Activated naive CD8-positive, alpha-beta T cell treated with anti-CD3 and anti-CD28 coated beads, Interleukin-2, amount 50 U/mL, for 24 hours (primary cell): ENCODE measurements at regions not wholly inside any gene's neighbourhood (a gene's known extent, or its start where the extent isn't known, plus 50 kb on each side); places are given as distances from the start of the nearest gene placed in this dataset.

ENCODE experiments used
- ATAC-seq: fragments of 150-1000 bp; cut with Tn5 transposase; one replicate; pipeline ENCODE4 v1.10.0; 2021
- DNase-seq: peaks from one replicate; pipeline ENCODE4 v3.0.0; 2021
- H3K27ac Mint-ChIP-seq: one replicate; pipeline ENCODE4 v1.8.0; 2021; ENCODE audit warnings: mild to moderate bottlenecking, mixed read lengths
- H3K27me3 Mint-ChIP-seq: one replicate; pipeline ENCODE4 v1.8.0; 2021; ENCODE audit warnings: mixed read lengths
- H3K36me3 Mint-ChIP-seq: one replicate; pipeline ENCODE4 v1.8.0; 2021; ENCODE audit warnings: low read depth, mixed read lengths
- H3K4me1 Mint-ChIP-seq: one replicate; pipeline ENCODE4 v1.8.0; 2021; ENCODE audit warnings: mixed read lengths
- H3K4me3 Mint-ChIP-seq: one replicate; pipeline ENCODE4 v1.8.0; 2021; ENCODE audit warnings: mild to moderate bottlenecking, moderate library complexity, mixed read lengths
- H3K9me3 Mint-ChIP-seq: one replicate; pipeline ENCODE4 v1.8.0; 2021; ENCODE audit warnings: mixed read lengths

DNA sequence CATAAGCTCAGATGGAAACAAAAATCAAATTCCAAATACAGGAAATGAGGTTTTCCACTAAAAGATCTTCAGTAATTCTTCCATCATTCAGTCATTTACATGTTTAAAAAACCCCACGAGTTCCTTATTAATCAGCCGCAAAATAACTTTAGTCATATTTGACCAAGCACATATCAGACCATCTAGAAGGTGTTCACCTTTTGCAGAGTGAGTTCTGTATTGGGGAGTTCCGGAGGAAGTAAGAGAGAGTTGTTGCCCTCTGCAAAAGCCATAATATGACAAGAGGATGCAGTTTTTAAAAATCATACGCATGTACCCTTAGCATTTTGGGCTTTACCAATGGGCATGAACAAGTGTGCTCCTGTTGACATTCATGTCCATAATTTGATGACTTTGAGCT, 61.6 kb downstream of the CCR1 start:
- ATAC-seq = no peak
- Mint-ChIP-seq H3K27ac (no peak overlapping the region), H3K9me3 (no peaks in the 10 kb centered on the region), H3K36me3 (no peaks in the 10 kb centered on the region), H3K27me3 (no peaks in the 10 kb centered on the region), H3K4me3 (no peak overlapping the region), H3K4me1 (peaks cover 5% of the 10 kb centered on the region)
- no peak for DNase-seq

- Mint-ChIP-seq H3K36me3 (no peaks in the 10 kb centered on the region), H3K9me3 (no peaks in the 10 kb centered on the region), H3K27ac (no peak overlapping the region), H3K4me3 (no peak overlapping the region), H3K4me1 (peaks cover 5% of the 10 kb centered on the region), H3K27me3 (no peaks in the 10 kb centered on the region)
- DNase-seq = no peak
- no peak for ATAC-seq
Observed at GRCh38 chr3:46146021-46146420, 62.1 kb downstream of the CCR1 start.

- Mint-ChIP-seq H3K27me3 (no peaks in the 10 kb centered on the region), H3K9me3 (no peaks in the 10 kb centered on the region), H3K36me3 (no peaks in the 10 kb centered on the region), H3K27ac (no peak overlapping the region), H3K4me1 (peaks cover 5% of the 10 kb centered on the region), H3K4me3 (no peak overlapping the region)
- DNase-seq (no peak), ATAC-seq (no peak)
Observed at GRCh38 chr3:46145147-46145546, 63.0 kb downstream of the CCR1 start.

DNA sequence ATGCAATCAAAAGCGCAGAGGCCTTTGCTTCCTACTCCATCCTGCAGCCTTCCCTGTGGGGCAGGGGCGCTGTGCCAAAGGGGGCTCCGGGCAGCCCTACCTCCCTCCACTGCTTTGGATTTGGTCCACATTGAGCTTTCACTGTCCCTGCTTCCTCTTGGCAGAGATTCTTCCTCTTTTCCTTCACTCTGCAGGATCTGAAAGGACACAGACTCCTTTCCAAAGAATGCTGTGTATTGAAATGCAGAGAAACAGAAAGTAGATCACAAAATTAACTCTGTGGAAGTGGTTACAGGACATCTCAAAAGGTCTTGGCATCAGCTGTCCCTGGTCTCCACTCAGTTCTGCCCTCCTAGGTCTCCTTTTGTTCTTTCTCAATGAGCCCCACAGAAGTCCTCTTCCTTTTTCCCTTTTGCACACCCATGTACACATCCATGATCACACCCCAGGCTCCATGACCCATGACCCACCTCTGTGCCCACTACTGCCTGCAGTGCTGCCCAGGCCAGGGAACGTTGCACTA, 64.1 kb downstream of the CCR1 start:
- ATAC-seq (no peak), DNase-seq (no peak)
- Mint-ChIP-seq H3K4me3 (no peak overlapping the region), H3K4me1 (peaks cover 5% of the 10 kb centered on the region), H3K9me3 (no peaks in the 10 kb centered on the region), H3K36me3 (no peaks in the 10 kb centered on the region), H3K27me3 (no peaks in the 10 kb centered on the region), H3K27ac (no peak overlapping the region)

GRCh38 chr3:46141813-46142212, 66.3 kb downstream of the CCR1 start:
- Mint-ChIP-seq H3K27ac (no peak overlapping the region), H3K4me1 (peaks cover 5% of the 10 kb centered on the region), H3K27me3 (no peaks in the 10 kb centered on the region), H3K9me3 (no peaks in the 10 kb centered on the region), H3K4me3 (no peak overlapping the region), H3K36me3 (no peaks in the 10 kb centered on the region)
- DNase-seq (no peak), ATAC-seq (no peak)

DNA sequence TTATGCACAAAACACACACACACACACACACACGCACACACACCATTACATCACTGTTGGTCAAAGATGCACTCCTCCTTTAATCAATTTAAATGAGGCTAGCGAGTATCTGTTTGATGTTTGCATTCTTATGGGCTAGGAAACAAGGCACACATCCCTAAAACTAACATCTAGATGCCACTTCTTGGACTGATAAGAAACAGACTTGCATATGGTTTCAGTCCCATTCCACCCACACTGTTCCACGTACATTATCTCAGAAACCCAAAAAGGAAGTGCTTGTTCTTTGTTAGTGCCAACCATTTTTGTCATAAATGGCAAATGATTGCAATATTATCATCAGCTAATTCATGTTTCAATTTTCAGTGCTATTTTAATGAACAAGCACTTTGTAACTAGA, 69.5 kb downstream of the CCR1 start:
- H3K4me1 Mint-ChIP-seq = no peaks in the 10 kb centered on the region
- no peaks in the 10 kb centered on the region for H3K27me3 Mint-ChIP-seq
- no peak overlapping the region for H3K27ac Mint-ChIP-seq
- no peaks in the 10 kb centered on the region for H3K9me3 Mint-ChIP-seq
- ATAC-seq (no peak), DNase-seq (no peak)
- H3K36me3 Mint-ChIP-seq = no peaks in the 10 kb centered on the region
- no peak overlapping the region for H3K4me3 Mint-ChIP-seq

DNA sequence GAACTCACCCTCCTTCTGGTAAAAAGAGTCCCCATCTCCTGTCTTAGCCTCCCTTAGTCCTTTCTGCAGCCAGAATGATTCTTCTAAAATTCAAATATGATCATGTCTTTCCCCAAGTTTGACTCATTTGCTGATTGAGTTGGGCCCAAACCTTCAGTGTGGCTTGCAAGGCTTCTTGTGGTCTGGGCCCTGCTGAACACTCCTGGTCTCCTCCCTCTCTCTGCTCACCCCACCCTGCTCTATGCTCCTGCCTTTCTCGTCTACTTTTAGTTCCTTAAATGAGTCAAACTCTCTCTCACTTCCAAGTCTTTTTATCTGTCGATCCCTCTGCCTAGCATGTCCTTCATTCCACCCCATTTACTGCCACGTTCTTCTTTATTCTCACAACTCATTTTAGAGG, 72.6 kb downstream of the CCR1 start:
- H3K4me1 Mint-ChIP-seq = no peaks in the 10 kb centered on the region
- H3K9me3 Mint-ChIP-seq = no peaks in the 10 kb centered on the region
- H3K27ac Mint-ChIP-seq = no peak overlapping the region
- ATAC-seq (peak; percentile 46), DNase-seq (no peak)
- no peak overlapping the region for H3K4me3 Mint-ChIP-seq
- no peaks in the 10 kb centered on the region for H3K27me3 Mint-ChIP-seq
- no peaks in the 10 kb centered on the region for H3K36me3 Mint-ChIP-seq

DNA sequence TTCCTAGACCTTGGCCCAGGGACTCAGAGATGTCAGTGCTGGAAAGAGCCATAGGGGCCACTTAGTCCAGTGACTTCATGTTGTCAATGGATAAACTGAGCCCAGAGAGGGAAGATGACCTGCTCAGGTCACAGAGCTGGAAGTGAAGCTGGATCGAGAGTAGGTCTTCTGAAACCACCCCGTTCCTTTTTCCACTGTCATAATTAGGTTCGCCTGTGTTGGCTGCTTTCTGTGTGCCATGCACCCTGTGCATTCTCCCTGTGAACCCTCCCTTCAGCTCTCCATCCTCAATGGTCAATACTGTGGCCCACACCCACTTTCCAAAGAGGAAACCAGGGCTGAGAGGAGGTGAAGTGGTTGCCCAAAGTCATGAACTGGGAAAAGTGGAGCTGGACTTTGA, 74.8 kb downstream of the CCR1 start:
- H3K27ac Mint-ChIP-seq = no peak overlapping the region
- no peak overlapping the region for H3K4me3 Mint-ChIP-seq
- H3K36me3 Mint-ChIP-seq = no peaks in the 10 kb centered on the region
- DNase-seq (no peak), ATAC-seq (no peak)
- no peaks in the 10 kb centered on the region for H3K27me3 Mint-ChIP-seq
- H3K9me3 Mint-ChIP-seq = no peaks in the 10 kb centered on the region
- H3K4me1 Mint-ChIP-seq = peaks cover 13% of the 10 kb centered on the region

- no peak for ATAC-seq
- Mint-ChIP-seq H3K27ac (no peak overlapping the region), H3K27me3 (no peaks in the 10 kb centered on the region), H3K4me3 (no peak overlapping the region), H3K9me3 (no peaks in the 10 kb centered on the region), H3K4me1 (peaks cover 13% of the 10 kb centered on the region), H3K36me3 (no peaks in the 10 kb centered on the region)
- DNase-seq = no peak
Observed at GRCh38 chr3:46132565-46132964, 75.5 kb downstream of the CCR1 start.

DNA sequence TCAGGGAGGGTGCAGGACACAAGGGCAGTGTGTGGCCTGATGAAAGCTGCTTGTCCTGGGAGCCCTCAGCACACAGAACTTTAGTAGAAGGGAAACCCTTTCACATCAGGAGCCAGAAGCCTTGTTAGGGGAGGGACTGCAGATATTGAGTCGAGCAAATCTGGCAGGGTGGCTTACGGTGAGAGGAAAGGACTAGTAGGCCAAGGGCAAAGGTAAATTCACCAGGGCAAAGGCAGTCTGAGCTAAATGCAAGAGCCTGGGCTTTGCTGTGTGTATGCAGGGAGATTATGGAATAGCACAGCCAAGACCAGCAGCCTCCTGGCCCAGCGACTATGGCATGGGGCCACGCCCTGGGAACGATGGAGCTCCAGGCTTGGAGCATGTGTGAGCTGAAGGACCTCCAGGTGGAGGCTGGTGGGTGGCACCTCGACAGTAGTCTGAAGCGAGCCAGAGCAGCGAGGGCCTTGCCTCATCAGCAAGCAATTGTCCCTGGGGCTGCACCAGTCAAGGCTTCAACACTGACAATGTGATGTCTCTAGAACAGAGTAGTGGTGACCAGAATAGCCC, 76.1 kb downstream of the CCR1 start:
- ATAC-seq = no peak
- Mint-ChIP-seq H3K9me3 (no peaks in the 10 kb centered on the region), H3K4me3 (no peak overlapping the region), H3K36me3 (no peaks in the 10 kb centered on the region), H3K4me1 (peaks cover 13% of the 10 kb centered on the region), H3K27ac (no peak overlapping the region), H3K27me3 (no peaks in the 10 kb centered on the region)
- DNase-seq = no peak

DNA sequence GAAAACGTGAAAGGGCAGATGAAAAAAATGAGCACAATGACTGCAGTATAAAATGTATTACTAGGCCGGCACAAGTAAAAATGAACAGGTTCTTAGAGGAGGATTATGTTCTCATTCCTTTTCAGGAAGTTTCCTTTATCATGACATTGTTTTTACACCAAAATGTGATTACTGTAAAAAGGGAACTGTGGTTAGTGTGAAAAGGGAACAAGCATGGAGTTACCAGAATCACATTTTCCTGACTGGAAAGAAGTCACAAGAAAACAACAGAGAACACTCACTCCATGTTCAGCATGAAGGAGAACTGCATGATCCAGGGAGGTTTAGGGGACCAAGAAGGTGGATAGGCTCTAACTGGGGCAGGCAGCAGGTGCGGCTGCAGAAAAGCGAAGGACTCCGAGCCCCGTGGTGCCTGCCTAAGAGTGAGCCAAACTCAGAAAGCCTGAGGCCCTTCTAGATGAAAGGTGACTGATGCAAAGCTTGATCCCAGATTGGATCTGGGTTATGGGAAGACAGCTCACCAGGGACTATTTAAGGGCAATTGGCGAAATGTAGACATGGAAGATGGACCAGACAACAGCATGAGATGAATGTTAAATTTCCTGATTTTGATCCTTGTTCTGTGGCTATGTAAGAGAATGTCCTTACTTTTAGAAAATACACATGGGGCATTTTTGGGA, 77.3 kb downstream of the CCR1 start:
- DNase-seq = no peak
- H3K36me3 Mint-ChIP-seq = no peaks in the 10 kb centered on the region
- ATAC-seq = no peak
- H3K4me1 Mint-ChIP-seq = peaks cover 13% of the 10 kb centered on the region
- no peak overlapping the region for H3K4me3 Mint-ChIP-seq
- no peaks in the 10 kb centered on the region for H3K9me3 Mint-ChIP-seq
- H3K27ac Mint-ChIP-seq = no peak overlapping the region
- H3K27me3 Mint-ChIP-seq = peaks cover under 1% of the 10 kb centered on the region

- Mint-ChIP-seq H3K27ac (no peak overlapping the region), H3K9me3 (no peaks in the 10 kb centered on the region), H3K4me3 (no peak overlapping the region), H3K27me3 (peaks cover 6% of the 10 kb centered on the region), H3K36me3 (no peaks in the 10 kb centered on the region), H3K4me1 (peaks cover 13% of the 10 kb centered on the region)
- ATAC-seq (no peak), DNase-seq (no peak)
Observed at GRCh38 chr3:46129588-46130272, 78.4 kb downstream of the CCR1 start.

GRCh38 chr3:46127503-46127902, 80.6 kb downstream of the CCR1 start:
- Mint-ChIP-seq H3K4me3 (no peak overlapping the region), H3K36me3 (no peaks in the 10 kb centered on the region), H3K27ac (no peak overlapping the region), H3K27me3 (peaks cover 6% of the 10 kb centered on the region), H3K9me3 (no peaks in the 10 kb centered on the region), H3K4me1 (peaks cover 13% of the 10 kb centered on the region)
- no peak for DNase-seq
- no peak for ATAC-seq

- Mint-ChIP-seq H3K9me3 (no peaks in the 10 kb centered on the region), H3K4me1 (peaks cover 7% of the 10 kb centered on the region), H3K27me3 (peaks cover 11% of the 10 kb centered on the region), H3K4me3 (no peak overlapping the region), H3K27ac (no peak overlapping the region), H3K36me3 (no peaks in the 10 kb centered on the region)
- ATAC-seq (no peak), DNase-seq (no peak)
Observed at GRCh38 chr3:46124216-46125177, 83.6 kb downstream of the CCR1 start.
